ENCODE measurements at regions not wholly inside any gene's neighbourhood (a gene's known extent, or its start where the extent isn't known, plus 50 kb on each side); places are given as distances from the start of the nearest gene placed in this dataset.
A peak's percentile ranks its signal among the peaks of the same experiment; 100 is the strongest.
"Not testable (repeated sequence)": the region's sequence is repeated elsewhere in the genome, so short reads cannot be mapped to it uniquely, and the experiment has no call there.

GRCh38 chr5:2852446-2852845 is 101.0 kb upstream of the IRX2 start:
- no peak for DNase-seq

- no peak for DNase-seq
Measured at GRCh38 chr5:2851895-2852294, 100.4 kb upstream of the IRX2 start.

- DNase-seq, result no peak
Measured at GRCh38 chr5:2849429-2849828, 98.0 kb upstream of the IRX2 start.

- DNase-seq, result peak; percentile 23
Measured at GRCh38 chr5:2848619-2849018, 97.1 kb upstream of the IRX2 start.

GRCh38 chr5:2847608-2848007 is 96.1 kb upstream of the IRX2 start:
- DNase-seq, result no peak

GRCh38 chr5:2841208-2841607 is 89.7 kb upstream of the IRX2 start:
- DNase-seq, result no peak

GRCh38 chr5:2840372-2840915 is 89.0 kb upstream of the IRX2 start:
- DNase-seq, result no peak

- DNase-seq, result no peak
Measured at GRCh38 chr5:2836133-2836532, 84.7 kb upstream of the IRX2 start.

- DNase-seq, result no peak
Measured at GRCh38 chr5:2833556-2833955, 82.1 kb upstream of the IRX2 start.

GRCh38 chr5:2832394-2832793 is 80.9 kb upstream of the IRX2 start:
- DNase-seq, result no peak

- no peak for DNase-seq
Measured at GRCh38 chr5:2829239-2829638, 77.8 kb upstream of the IRX2 start.

- no peak for DNase-seq
Measured at GRCh38 chr5:2818936-2819335, 67.5 kb upstream of the IRX2 start.

GRCh38 chr5:2817031-2817603 is 65.6 kb upstream of the IRX2 start:
- DNase-seq, result no peak

GRCh38 chr5:2813678-2814077 is 62.2 kb upstream of the IRX2 start:
- DNase-seq, result no peak

GRCh38 chr5:2810644-2811043 is 59.2 kb upstream of the IRX2 start:
- DNase-seq, result no peak

- not testable (repeated sequence) for DNase-seq
Measured at GRCh38 chr5:2807244-2807643, 55.8 kb upstream of the IRX2 start.

- no peak for DNase-seq
Measured at GRCh38 chr5:2806176-2806575, 54.7 kb upstream of the IRX2 start.

- DNase-seq, result no peak
Measured at GRCh38 chr5:2805080-2805479, 53.6 kb upstream of the IRX2 start.

- DNase-seq, result no peak
Measured at GRCh38 chr5:2803751-2804150, 52.3 kb upstream of the IRX2 start.

- no peak for DNase-seq
Measured at GRCh38 chr5:2802693-2803365, 51.4 kb upstream of the IRX2 start.

- peak; percentile 3 for DNase-seq
Measured at GRCh38 chr5:2801577-2802525, 50.4 kb upstream of the IRX2 start.

Measured in fibroblast of skin of scalp (primary cell).